WTC11 (cell line): ENCODE measurements at regions not wholly inside any gene's neighbourhood (a gene's known extent, or its start where the extent isn't known, plus 50 kb on each side); places are given as distances from the start of the nearest gene placed in this dataset.

Experiments
- ATAC-seq: fragments of 200-7000 bp; cut with Tn5 transposase; 2 replicates; pipeline ENCODE4 v1.10.0; 2021; ENCODE audit warnings: mild to moderate bottlenecking, moderate library complexity
- CTCF ChIA-PET: fragments of 300-600 bp; sonication (Branson Sonifier 250); formaldehyde crosslinking; loops from one replicate; lab custom pipeline; 2021; ENCODE audit warnings: antibody characterized with exemption; lab: Charles Lee
- POLR2A ChIA-PET: fragments of 350-600 bp; sonication (Branson Sonifier 250); formaldehyde crosslinking; loops from one replicate; lab custom pipeline; 2021; ENCODE audit warnings: antibody characterized with exemption; lab: Charles Lee
- DNase-seq: peaks from one replicate; pipeline ENCODE4 v3.0.0; 2021; ENCODE audit warnings: low spot score
- H3K27ac Mint-ChIP-seq: 2 replicates; pipeline ENCODE4 v1.8.0; 2021; ENCODE audit warnings: mixed read lengths
- H3K27me3 Mint-ChIP-seq: 2 replicates; pipeline ENCODE4 v1.8.0; 2021; ENCODE audit warnings: low read depth, mild to moderate bottlenecking, moderate library complexity, mixed read lengths
- H3K36me3 Mint-ChIP-seq: 2 replicates; pipeline ENCODE4 v1.8.0; 2021; ENCODE audit warnings: mixed read lengths
- H3K4me1 Mint-ChIP-seq: 2 replicates; pipeline ENCODE4 v1.8.0; 2022; ENCODE audit warnings: mixed read lengths
- H3K4me3 Mint-ChIP-seq: 2 replicates; pipeline ENCODE4 v1.8.0; 2021; ENCODE audit warnings: mild to moderate bottlenecking, moderate library complexity, mixed read lengths
- H3K9me3 Mint-ChIP-seq: 2 replicates; pipeline ENCODE4 v1.8.0; 2021; ENCODE audit warnings: mixed read lengths
- CREB1 ChIP-seq: sonication (generic); formaldehyde crosslinking; IDR thresholded peaks from 2 replicates; pipeline ENCODE4 v1.8.0; 2023; ENCODE audit warnings: mild to moderate bottlenecking, missing genetic modification reagents
- ELF4 ChIP-seq: sonication (generic); formaldehyde crosslinking; IDR thresholded peaks from 2 replicates; pipeline ENCODE4 v1.8.1; 2022; ENCODE audit warnings: low read depth, mild to moderate bottlenecking, moderate library complexity, missing genetic modification reagents
- ESRRA ChIP-seq: sonication (generic); formaldehyde crosslinking; IDR thresholded peaks from 2 replicates; pipeline ENCODE4 v1.8.1; 2022; ENCODE audit warnings: mild to moderate bottlenecking, missing genetic modification reagents, borderline replicate concordance
- FOXP1 ChIP-seq: sonication (generic); formaldehyde crosslinking; IDR thresholded peaks from 2 replicates; pipeline ENCODE4 v1.8.0; 2022; ENCODE audit warnings: missing genetic modification reagents, mild to moderate bottlenecking, moderate library complexity, borderline replicate concordance
- IRF1 ChIP-seq: sonication (generic); formaldehyde crosslinking; IDR thresholded peaks from 2 replicates; pipeline ENCODE4 v1.8.0; 2023; ENCODE audit warnings: missing genetic modification reagents
- JAZF1 ChIP-seq: fragments of 250-450 bp; sonication (Bioruptor Pico); IDR thresholded peaks from 2 replicates; pipeline ENCODE4 v1.9.0; 2021; ENCODE audit warnings: moderate library complexity, mild to moderate bottlenecking, inconsistent platforms
- NFATC4 ChIP-seq: fragments of 250-450 bp; sonication (Bioruptor Pico); IDR thresholded peaks from 2 replicates; pipeline ENCODE4 v1.9.0; 2021; ENCODE audit warnings: mild to moderate bottlenecking
- NFYB ChIP-seq: sonication (generic); formaldehyde crosslinking; conservative IDR thresholded peaks from 2 replicates; pipeline ENCODE4 v1.8.0; 2022; ENCODE audit warnings: low read depth, missing genetic modification reagents
- NR3C1 ChIP-seq: sonication (generic); formaldehyde crosslinking; conservative IDR thresholded peaks from 2 replicates; pipeline ENCODE4 v1.8.1; 2023; ENCODE audit warnings: low read depth, mild to moderate bottlenecking, missing genetic modification reagents
- PREB ChIP-seq: sonication (generic); formaldehyde crosslinking; IDR thresholded peaks from 2 replicates; pipeline ENCODE4 v1.8.1; 2022; ENCODE audit warnings: mild to moderate bottlenecking, missing genetic modification reagents, moderate library complexity, borderline replicate concordance
- PRRX2 ChIP-seq: fragments of 250-450 bp; sonication (Bioruptor Pico); IDR thresholded peaks from 2 replicates; pipeline ENCODE4 v1.8.0; 2021; ENCODE audit warnings: mild to moderate bottlenecking
- RORB ChIP-seq: fragments of 250-450 bp; sonication (Bioruptor Pico); IDR thresholded peaks from 2 replicates; pipeline ENCODE4 v1.9.0; 2021; ENCODE audit warnings: mild to moderate bottlenecking
- STAT6 ChIP-seq: sonication (generic); formaldehyde crosslinking; conservative IDR thresholded peaks from 2 replicates; pipeline ENCODE4 v1.8.1; 2023; ENCODE audit warnings: mild to moderate bottlenecking, low read depth, missing genetic modification reagents, moderate library complexity
- TCF7 ChIP-seq: sonication (generic); formaldehyde crosslinking; IDR thresholded peaks from 2 replicates; pipeline ENCODE4 v1.8.0; 2022; ENCODE audit warnings: mild to moderate bottlenecking, low read depth, missing genetic modification reagents, moderate library complexity
- TP53 ChIP-seq: sonication (generic); formaldehyde crosslinking; IDR thresholded peaks from 2 replicates; pipeline ENCODE4 v1.8.1; 2023; ENCODE audit warnings: mild to moderate bottlenecking, missing genetic modification reagents
- USF1 ChIP-seq: sonication (generic); formaldehyde crosslinking; IDR thresholded peaks from 2 replicates; pipeline ENCODE4 v1.8.0; 2022; ENCODE audit warnings: mild to moderate bottlenecking, missing genetic modification reagents
- ZBTB21 ChIP-seq: sonication (generic); formaldehyde crosslinking; IDR thresholded peaks from 2 replicates; pipeline ENCODE4 v1.8.1; 2023; ENCODE audit warnings: mild to moderate bottlenecking, missing genetic modification reagents, borderline replicate concordance
- ZBTB43 ChIP-seq: sonication (generic); formaldehyde crosslinking; IDR thresholded peaks from 2 replicates; pipeline ENCODE4 v1.8.1; 2023; ENCODE audit warnings: mild to moderate bottlenecking, missing genetic modification reagents
- ZNF232 ChIP-seq: sonication (generic); formaldehyde crosslinking; IDR thresholded peaks from 2 replicates; pipeline ENCODE4 v1.8.0; 2022; ENCODE audit warnings: mild to moderate bottlenecking, missing genetic modification reagents
- ZNF281 ChIP-seq: sonication (generic); formaldehyde crosslinking; IDR thresholded peaks from 2 replicates; pipeline ENCODE4 v1.8.0; 2023; ENCODE audit warnings: mild to moderate bottlenecking, missing genetic modification reagents
- ZNF317 ChIP-seq: sonication (generic); formaldehyde crosslinking; IDR thresholded peaks from 2 replicates; pipeline ENCODE4 v1.8.1; 2023; ENCODE audit warnings: low read depth, mild to moderate bottlenecking, moderate library complexity, missing genetic modification reagents, borderline replicate concordance
- ZNF512 ChIP-seq: sonication (generic); formaldehyde crosslinking; IDR thresholded peaks from 2 replicates; pipeline ENCODE4 v1.8.1; 2022; ENCODE audit warnings: missing genetic modification reagents, borderline replicate concordance
- ZNF671 ChIP-seq: fragments of 250-450 bp; sonication (Bioruptor Pico); IDR thresholded peaks from 2 replicates; pipeline ENCODE4 v1.8.0; 2021; ENCODE audit warnings: mild to moderate bottlenecking
- ZSCAN18 ChIP-seq: fragments of 250-450 bp; sonication (Bioruptor Pico); IDR thresholded peaks from 2 replicates; pipeline ENCODE4 v2.1.2; 2022; ENCODE audit warnings: mild to moderate bottlenecking, moderate library complexity

- TF ChIP-seq ZNF281 (CRISPR knock-in tag): no peak
- no peak for TF ChIP-seq FOXP1
- TF ChIP-seq PRRX2: no peak
- no peak for TF ChIP-seq NFYB
- no peak for TF ChIP-seq ZBTB21 (CRISPR knock-in tag)
- no peak for TF ChIP-seq NFATC4 (CRISPR knock-in tag)
- TF ChIP-seq JAZF1: no peak
- no peak for TF ChIP-seq TCF7 (CRISPR knock-in tag)
These were observed 386.0 kb upstream of the ARID1B start (continued) for GRCh38 chr6:156391061-156391672.

- Mint-ChIP-seq H3K4me3 (no peak overlapping the region), H3K9me3 (peaks cover 6% of the 10 kb centered on the region), H3K36me3 (no peaks in the 10 kb centered on the region), H3K27me3 (no peaks in the 10 kb centered on the region), H3K27ac (no peak overlapping the region), H3K4me1 (peaks cover 36% of the 10 kb centered on the region)
- POLR2A ChIA-PET: no interaction called here
- CTCF ChIA-PET: interaction anchor here (0.8 kb wide), 1 partner anchor 363 kb away, joined by 3 read pairs; no protein-coding TSS in a partner anchor
- DNase-seq: no peak
- ATAC-seq: no peak
- no peak for TF ChIP-seq ESRRA (CRISPR knock-in tag)
- no peak for TF ChIP-seq ELF4 (CRISPR knock-in tag)
- TF ChIP-seq STAT6 (CRISPR knock-in tag): no peak
- no peak for TF ChIP-seq ZNF232 (CRISPR knock-in tag)
- no peak for TF ChIP-seq TP53 (CRISPR knock-in tag)
- TF ChIP-seq ZNF671 (CRISPR knock-in tag): no peak
- no peak for TF ChIP-seq ZNF317
- TF ChIP-seq NR3C1 (CRISPR knock-in tag): no peak
- TF ChIP-seq CREB1 (CRISPR knock-in tag): no peak
- no peak for TF ChIP-seq PREB (CRISPR knock-in tag)
- TF ChIP-seq ZSCAN18 (CRISPR knock-in tag): no peak
- no peak for TF ChIP-seq USF1 (CRISPR knock-in tag)
- TF ChIP-seq ZBTB43 (CRISPR knock-in tag): no peak
- TF ChIP-seq ZNF512 (CRISPR knock-in tag): no peak
- no peak for TF ChIP-seq RORB (CRISPR knock-in tag)
- TF ChIP-seq IRF1 (CRISPR knock-in tag): no peak
These were observed 386.6 kb upstream of the ARID1B start for GRCh38 chr6:156390621-156391020.
